Immature natural killer cell (primary cell): ENCODE measurements at regions not wholly inside any gene's neighbourhood (a gene's known extent, or its start where the extent isn't known, plus 50 kb on each side); places are given as distances from the start of the nearest gene placed in this dataset.
"Not testable (repeated sequence)": the region's sequence is repeated elsewhere in the genome, so short reads cannot be mapped to it uniquely, and the experiment has no call there.

Source experiments
- DNase-seq, 3 donors: peaks; one replicate each; pipeline ENCODE4 v3.0.0; 2022; ENCODE audit warnings: mixed read lengths in 1 of 3
- H3K27ac Mint-ChIP-seq, 6 donors: one replicate each; pipeline ENCODE4 v1.8.0; 2020; ENCODE audit warnings: mixed read lengths in 6 of 6, mild to moderate bottlenecking in 5 of 6, inconsistent platforms in 4 of 6, moderate library complexity in 3 of 6
- H3K27me3 Mint-ChIP-seq, 3 donors: one replicate each; pipeline ENCODE4 v1.8.0; 2020 to 2021; ENCODE audit warnings: low read depth in 3 of 3, mild to moderate bottlenecking in 3 of 3, mixed read lengths in 3 of 3, moderate library complexity in 3 of 3, inconsistent platforms in 1 of 3
- H3K36me3 Mint-ChIP-seq, 3 donors: one replicate each; pipeline ENCODE4 v1.8.0; 2020; ENCODE audit warnings: mixed read lengths in 3 of 3, inconsistent platforms in 2 of 3, mild to moderate bottlenecking in 2 of 3
- H3K4me1 Mint-ChIP-seq, 2 donors: one replicate each; pipeline ENCODE4 v1.8.0; 2020; ENCODE audit warnings: inconsistent platforms in 2 of 2, mild to moderate bottlenecking in 2 of 2, mixed read lengths in 2 of 2, moderate library complexity in 1 of 2
- H3K4me3 Mint-ChIP-seq, 5 donors: one replicate each; pipeline ENCODE4 v1.8.0; 2020; ENCODE audit warnings: mild to moderate bottlenecking in 5 of 5, mixed read lengths in 5 of 5, inconsistent platforms in 3 of 5, moderate library complexity in 3 of 5
- H3K9me3 Mint-ChIP-seq, 6 donors: one replicate each; pipeline ENCODE4 v1.8.0; 2020; ENCODE audit warnings: mild to moderate bottlenecking in 6 of 6, mixed read lengths in 6 of 6, inconsistent platforms in 4 of 6, moderate library complexity in 3 of 6

DNA sequence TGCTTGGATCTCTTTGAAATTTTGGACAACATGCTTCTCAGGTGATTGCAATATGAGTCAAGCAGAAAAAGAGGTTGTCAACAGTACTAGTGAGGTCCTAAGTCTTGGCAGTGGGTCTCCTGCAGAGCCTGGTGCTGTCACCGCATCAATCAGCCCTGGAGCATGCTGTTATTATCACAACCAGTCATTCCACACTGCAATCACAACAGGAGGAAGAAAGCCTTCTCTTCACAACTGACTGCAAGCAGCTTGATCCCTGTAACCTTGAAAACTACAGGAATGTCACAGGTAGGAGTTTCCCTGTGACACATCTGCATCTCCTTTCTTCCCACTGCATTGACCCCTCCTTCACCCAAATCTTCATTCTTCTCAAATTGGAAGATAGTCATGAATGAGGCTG is 451.1 kb upstream of the ATP11B start:
- Mint-ChIP-seq H3K36me3 (no peaks in the 10 kb centered on the region), H3K4me3 (no peak overlapping the region), H3K27ac (no peak overlapping the region), H3K27me3 (peaks cover 0 to 2% (median 0%) of the 10 kb centered on the region in 3 donors), H3K4me1 (no peaks in the 10 kb centered on the region), H3K9me3 (peaks cover 0 to 21% (median 5%) of the 10 kb centered on the region in 6 donors)
- no peak for DNase-seq

DNA sequence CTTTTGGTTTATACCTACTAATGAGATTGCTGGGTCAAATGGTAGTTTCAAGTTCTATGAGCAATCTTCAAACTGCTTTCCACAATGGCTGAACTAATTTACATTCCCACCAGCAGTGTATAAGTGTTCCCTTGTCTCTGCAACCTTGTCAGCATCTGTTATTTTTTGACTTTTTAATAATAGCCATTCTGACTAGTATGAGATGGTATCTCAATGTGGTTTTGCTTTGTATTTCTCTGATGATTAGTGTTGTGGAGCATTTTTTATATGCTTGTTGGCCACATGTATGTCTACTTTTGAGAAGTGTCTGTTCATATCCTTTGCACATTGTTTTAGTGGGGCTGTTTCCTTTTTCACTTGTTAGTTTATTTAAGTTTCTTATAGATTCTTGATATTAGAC is 449.3 kb upstream of the ATP11B start:
- not testable (repeated sequence) for H3K36me3 Mint-ChIP-seq, H3K27me3 Mint-ChIP-seq, DNase-seq

DNA sequence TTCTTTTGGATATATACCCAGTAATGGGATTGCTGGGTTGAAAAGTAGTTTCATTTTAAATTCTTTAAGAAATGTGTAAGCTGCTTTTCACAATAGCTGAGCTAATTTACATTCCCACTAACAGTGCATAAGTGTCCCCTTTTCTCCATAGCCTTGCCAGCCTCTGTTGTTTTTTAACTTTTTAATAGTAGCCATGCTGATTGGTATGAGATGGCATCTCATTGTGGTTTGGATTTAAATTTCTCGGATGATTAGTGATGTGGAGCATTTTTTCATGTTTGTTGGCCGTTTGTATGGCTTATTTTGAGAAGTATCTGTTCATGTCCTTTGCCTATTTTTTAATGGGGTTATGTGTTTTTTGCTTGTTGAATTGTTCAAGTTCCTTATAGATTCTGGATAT is 444.3 kb upstream of the ATP11B start:
- Mint-ChIP-seq H3K4me1 (no peaks in the 10 kb centered on the region), H3K27ac (no peak overlapping the region), H3K27me3 (no peaks in the 10 kb centered on the region), H3K4me3 (no peak overlapping the region), H3K36me3 (no peaks in the 10 kb centered on the region), H3K9me3 (peaks cover 0 to 12% (median 4%) of the 10 kb centered on the region in 6 donors)
- no peak for DNase-seq

More for the DNA sequence above, 449.3 kb upstream of the ATP11B start:
- not testable (repeated sequence) for H3K4me3 Mint-ChIP-seq, H3K4me1 Mint-ChIP-seq, H3K27ac Mint-ChIP-seq
- H3K9me3 Mint-ChIP-seq, result peaks cover 0 to 21% (median 6%) of the 10 kb centered on the region in 6 donors

DNA sequence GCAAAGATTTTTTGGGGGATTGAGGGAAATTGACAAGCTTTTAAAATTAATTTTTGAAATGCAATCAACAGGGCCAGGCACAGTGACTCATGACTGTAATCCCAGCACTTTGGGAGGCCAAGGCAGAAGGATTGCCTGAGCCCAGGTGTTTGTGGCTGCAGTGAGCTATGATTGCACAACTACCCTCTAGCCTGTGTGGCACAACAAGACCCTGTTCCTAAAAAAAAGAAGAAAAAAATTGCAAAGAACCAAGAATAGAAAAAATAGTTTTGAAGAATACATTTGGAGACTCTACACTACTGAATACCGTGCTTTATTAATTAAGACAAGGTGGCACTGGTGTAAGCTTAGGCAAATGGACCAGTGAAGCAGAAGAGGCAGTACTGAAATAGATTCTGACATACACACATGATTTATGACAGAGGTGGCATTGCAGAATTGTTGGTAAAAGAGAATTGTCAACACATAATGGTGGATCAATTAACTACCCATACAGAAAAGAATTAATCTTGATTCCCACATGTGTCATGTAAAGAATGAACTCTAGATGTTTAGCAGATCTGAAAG is 443.3 kb upstream of the ATP11B start:
- H3K27me3 Mint-ChIP-seq, result no peaks in the 10 kb centered on the region

DNA sequence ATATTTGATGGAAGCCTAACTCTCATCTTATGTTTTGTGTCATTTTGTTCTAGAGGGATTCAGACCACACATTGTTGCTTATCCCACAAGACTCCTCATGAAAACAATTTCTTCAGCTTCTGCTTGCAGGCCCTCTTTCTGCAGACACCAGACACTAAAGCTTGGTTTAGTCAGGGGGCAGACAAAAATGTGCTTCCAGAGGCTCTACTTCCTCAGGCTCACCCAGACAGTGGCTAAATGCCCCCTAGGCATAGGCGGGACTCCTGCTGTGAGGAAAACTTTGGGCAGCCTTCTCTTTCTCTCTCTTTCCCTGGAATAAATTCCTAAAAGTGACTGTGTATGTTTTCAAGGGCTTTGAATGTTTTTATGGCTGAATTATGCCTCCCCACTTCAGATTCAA is 435.4 kb upstream of the ATP11B start:
- H3K4me1 Mint-ChIP-seq, result no peaks in the 10 kb centered on the region
- peaks cover 2 to 8% (median 4%) of the 10 kb centered on the region in 6 donors for H3K9me3 Mint-ChIP-seq
- no peak overlapping the region for H3K4me3 Mint-ChIP-seq
- peaks cover 0 to 2% (median 0%) of the 10 kb centered on the region in 3 donors for H3K27me3 Mint-ChIP-seq
- H3K27ac Mint-ChIP-seq, result no peak overlapping the region
- H3K36me3 Mint-ChIP-seq, result no peaks in the 10 kb centered on the region
- DNase-seq, result no peak

More for the DNA sequence above, 443.3 kb upstream of the ATP11B start:
- no peak for DNase-seq
- H3K27ac Mint-ChIP-seq, result no peak overlapping the region
- H3K9me3 Mint-ChIP-seq, result peaks cover 0 to 5% (median 4%) of the 10 kb centered on the region in 6 donors
- no peaks in the 10 kb centered on the region for H3K36me3 Mint-ChIP-seq
- H3K4me3 Mint-ChIP-seq, result no peak overlapping the region
- no peaks in the 10 kb centered on the region for H3K4me1 Mint-ChIP-seq

DNA sequence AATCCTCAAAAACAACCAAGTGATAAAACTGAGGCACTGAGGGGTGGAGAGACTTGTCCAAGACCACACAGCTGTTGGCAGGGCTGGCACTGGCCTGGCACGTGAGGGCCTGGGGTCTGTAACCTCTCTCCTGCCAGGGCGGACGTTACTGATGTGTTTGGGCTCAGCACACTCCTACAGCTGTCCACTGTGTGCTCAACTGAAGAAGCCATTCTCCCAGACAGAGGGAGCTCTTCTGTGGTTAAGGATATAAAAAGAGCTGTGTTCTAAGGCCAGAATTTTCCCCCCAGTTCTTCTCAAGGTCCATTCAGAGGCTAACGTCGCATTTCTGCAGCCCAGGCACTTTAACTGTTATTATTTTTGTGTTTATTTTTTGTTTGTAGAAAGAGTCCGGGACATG is 429.0 kb upstream of the ATP11B start:
- Mint-ChIP-seq H3K36me3 (no peaks in the 10 kb centered on the region), H3K9me3 (peaks cover 0 to 9% (median 4%) of the 10 kb centered on the region in 6 donors), H3K4me1 (no peaks in the 10 kb centered on the region), H3K4me3 (no peak overlapping the region), H3K27me3 (peaks cover 0 to 2% (median 0%) of the 10 kb centered on the region in 3 donors), H3K27ac (no peak overlapping the region)
- DNase-seq, result no peak

DNA sequence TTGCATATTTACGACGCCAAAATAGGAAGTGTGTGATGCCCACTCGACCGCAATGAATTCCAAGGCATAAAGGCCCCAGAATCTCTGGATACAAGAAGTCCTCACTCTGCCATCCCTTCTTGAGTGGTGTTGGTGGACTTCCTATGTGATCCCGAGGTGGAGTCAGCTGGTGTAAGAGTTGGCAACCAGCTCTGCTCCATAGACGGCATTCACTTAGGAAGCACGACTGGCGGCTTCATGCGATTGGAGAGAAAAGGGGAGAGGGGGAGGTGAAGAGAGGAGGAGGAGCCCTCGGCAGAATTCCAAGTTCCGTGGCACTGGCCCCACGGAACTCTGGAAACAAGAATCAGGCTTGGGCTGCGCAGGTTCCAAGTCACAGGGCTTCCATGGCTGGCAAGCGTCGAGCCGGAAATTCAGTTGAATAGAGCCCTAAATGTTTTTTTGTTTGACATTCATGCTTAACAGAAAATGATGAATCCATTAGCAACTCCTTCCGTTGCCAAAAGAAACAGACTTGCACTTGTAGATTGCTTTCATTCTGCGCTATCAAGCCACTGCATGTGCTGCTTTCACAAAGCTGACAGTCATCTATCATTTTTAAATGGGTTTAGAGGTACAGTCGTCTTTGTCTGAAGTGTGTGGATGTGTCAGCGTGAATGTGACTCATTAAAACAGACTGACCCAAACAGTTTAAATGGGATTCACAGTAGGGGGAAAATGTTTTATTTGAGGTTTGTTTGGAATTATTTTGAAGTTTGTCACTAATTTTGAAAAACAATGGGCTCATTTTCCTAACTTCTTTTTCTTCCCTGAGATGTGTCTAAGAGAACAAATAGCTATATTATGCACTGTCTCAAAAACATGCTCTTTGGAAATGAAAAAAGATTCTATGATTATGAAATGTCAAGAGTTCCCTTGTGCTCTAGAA is 428.3 kb upstream of the ATP11B start:
- no peak overlapping the region for H3K4me3 Mint-ChIP-seq
- no peaks in the 10 kb centered on the region for H3K36me3 Mint-ChIP-seq
- peaks cover 0 to 5% (median 3%) of the 10 kb centered on the region in 6 donors for H3K9me3 Mint-ChIP-seq
- no peak overlapping the region for H3K27ac Mint-ChIP-seq
- DNase-seq, result no peak
- H3K27me3 Mint-ChIP-seq, result peaks cover 0 to 2% (median 0%) of the 10 kb centered on the region in 3 donors
- H3K4me1 Mint-ChIP-seq, result no peaks in the 10 kb centered on the region

DNA sequence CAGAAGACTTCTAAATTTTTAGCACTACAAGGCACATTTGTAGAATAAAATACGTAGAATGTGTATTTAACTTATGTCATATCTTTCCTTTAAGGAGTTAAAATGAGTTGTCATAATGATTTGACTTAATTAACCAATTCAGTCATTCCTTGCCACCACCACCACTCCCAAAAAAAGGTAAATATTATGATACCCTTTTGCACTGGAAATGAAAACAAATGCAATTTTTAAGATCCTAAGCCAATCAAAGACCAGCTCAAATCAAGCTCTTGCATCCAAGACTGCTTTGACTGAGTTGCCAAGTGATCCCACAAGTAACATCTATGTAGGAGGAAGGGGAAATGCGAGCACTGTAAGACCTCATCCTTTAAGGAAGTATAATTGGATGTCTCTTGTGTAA is 426.6 kb upstream of the ATP11B start:
- peaks cover 0 to 2% (median 0%) of the 10 kb centered on the region in 3 donors for H3K27me3 Mint-ChIP-seq
- no peak overlapping the region for H3K4me3 Mint-ChIP-seq
- H3K9me3 Mint-ChIP-seq, result peaks cover 0 to 5% (median 2%) of the 10 kb centered on the region in 6 donors
- H3K4me1 Mint-ChIP-seq, result no peaks in the 10 kb centered on the region
- no peak overlapping the region for H3K27ac Mint-ChIP-seq
- DNase-seq, result no peak
- no peaks in the 10 kb centered on the region for H3K36me3 Mint-ChIP-seq

DNA sequence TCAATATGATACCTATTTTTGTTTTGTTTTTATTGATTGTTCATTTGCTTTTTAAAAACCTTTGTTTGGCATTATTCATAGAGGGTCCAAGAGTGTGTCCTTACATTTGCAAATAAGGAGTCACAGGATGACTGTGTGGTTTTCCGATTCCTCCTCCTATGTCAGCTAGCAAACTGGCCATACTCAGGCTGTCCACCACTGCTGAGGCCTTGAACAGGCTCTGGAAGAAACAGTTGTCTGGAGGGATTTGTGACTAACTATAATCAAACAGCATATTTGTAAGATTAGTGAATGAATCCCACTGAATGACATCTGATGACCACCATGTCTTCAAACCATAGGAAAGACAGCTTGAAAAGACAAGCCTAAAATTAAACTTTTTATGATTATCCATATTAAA is 423.4 kb upstream of the ATP11B start:
- no peaks in the 10 kb centered on the region for H3K27me3 Mint-ChIP-seq
- no peaks in the 10 kb centered on the region for H3K36me3 Mint-ChIP-seq
- H3K27ac Mint-ChIP-seq, result no peak overlapping the region
- no peak overlapping the region for H3K4me3 Mint-ChIP-seq
- DNase-seq, result no peak
- H3K9me3 Mint-ChIP-seq, result peaks cover 0 to 9% (median 3%) of the 10 kb centered on the region in 6 donors
- H3K4me1 Mint-ChIP-seq, result no peaks in the 10 kb centered on the region

DNA sequence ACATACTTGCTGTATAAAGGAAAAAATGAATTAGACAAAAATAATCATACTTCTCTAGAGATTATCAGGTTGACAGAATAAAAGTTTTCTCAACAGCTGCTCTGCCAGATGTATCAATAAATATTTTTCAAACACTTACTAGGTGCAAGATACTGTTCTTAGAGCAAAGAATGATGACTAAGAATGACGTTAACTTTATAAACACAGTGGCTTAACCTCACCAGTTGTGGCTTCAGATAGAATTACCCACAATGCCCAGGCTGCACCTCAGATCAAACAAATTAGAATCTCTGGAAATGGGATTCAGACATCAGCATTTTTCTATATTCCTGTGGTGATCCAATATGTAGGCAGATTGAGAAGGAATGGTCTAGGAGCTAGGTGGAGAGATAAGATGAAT is 422.4 kb upstream of the ATP11B start:
- no peak overlapping the region for H3K27ac Mint-ChIP-seq
- peaks cover 0 to 10% (median 4%) of the 10 kb centered on the region in 6 donors for H3K9me3 Mint-ChIP-seq
- no peak overlapping the region for H3K4me3 Mint-ChIP-seq
- no peak for DNase-seq
- H3K27me3 Mint-ChIP-seq, result no peaks in the 10 kb centered on the region
- no peaks in the 10 kb centered on the region for H3K4me1 Mint-ChIP-seq
- H3K36me3 Mint-ChIP-seq, result no peaks in the 10 kb centered on the region

DNA sequence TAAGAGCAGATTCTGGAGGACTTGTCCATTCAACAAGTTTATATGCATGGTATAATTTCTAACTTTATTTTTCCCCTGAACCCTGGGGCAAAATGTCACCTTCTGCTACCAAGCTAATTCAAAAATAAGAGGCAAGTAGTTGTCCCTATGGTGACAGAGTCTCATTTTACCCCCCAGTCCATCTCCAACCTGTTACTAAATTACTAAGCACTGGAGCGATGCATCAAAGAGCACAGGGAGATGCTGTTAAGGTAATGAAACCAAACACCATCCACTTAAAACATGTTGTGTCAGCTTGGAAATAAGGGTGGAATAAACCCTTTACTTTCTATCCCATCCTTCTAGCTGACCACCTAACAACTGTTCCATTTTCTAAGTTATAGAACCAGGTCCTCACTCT is 417.4 kb upstream of the ATP11B start:
- no peak for DNase-seq
- Mint-ChIP-seq H3K36me3 (no peaks in the 10 kb centered on the region), H3K9me3 (peaks cover 0 to 14% (median 5%) of the 10 kb centered on the region in 6 donors), H3K27ac (no peak overlapping the region), H3K4me1 (no peaks in the 10 kb centered on the region), H3K4me3 (no peak overlapping the region), H3K27me3 (no peaks in the 10 kb centered on the region)

DNA sequence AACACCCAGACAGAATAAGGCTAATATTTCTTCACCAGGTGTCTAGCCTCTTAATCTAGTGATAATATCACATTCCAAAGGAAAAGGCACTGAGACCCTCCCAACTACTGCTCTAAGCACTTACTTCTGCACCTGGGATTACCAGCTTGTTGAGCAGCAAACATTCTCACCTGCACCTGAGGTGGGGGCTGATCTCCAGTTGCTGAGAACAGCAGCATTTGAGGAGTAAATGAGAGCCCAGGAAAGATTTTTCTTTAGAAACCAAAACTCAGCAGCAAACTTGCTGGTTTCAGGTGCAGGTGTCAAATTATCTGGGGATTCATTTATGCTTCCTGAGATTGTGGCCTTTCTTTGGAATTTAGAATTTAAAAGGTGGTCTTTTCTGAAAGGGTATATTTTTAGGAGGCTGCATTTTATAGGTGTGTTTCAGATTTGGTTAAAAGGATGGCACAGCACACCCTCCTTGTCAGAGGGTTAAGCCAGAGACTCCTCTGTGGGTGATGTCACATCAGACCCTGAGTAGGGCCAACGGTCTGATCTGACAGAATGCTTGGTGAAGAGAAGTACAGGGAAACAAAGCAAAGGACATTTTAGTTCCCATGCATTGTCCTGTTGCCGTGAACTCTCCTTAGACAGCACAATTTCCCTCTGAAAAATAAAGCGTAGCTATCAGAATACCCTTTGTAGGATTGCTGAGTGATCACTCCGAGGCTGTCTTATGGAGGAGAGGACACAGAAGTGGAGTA is 411.0 kb upstream of the ATP11B start:
- no peak for DNase-seq
- Mint-ChIP-seq H3K4me1 (no peaks in the 10 kb centered on the region), H3K27ac (no peak overlapping the region), H3K4me3 (no peak overlapping the region), H3K27me3 (no peaks in the 10 kb centered on the region), H3K9me3 (peaks cover 0 to 13% (median 0%) of the 10 kb centered on the region in 6 donors), H3K36me3 (no peaks in the 10 kb centered on the region)

DNA sequence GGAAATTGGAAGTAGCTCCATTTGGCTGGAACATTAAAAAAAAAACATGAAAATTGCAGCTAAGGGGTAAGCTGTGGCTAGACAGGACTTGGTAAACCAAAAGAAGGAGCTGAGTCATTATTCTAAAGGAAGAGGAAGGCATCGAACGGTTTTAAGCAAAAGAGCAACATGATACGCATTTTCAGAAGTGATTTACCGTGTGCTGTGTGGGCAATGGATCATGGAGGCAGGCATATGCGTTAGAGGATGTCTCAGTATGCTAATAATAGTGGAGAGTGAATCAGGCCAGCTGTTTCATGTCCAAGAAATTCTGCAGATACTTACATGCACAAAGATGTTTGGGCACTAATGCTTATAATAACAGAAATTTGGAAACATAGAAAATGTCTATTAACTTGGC is 409.1 kb upstream of the ATP11B start:
- H3K4me1 Mint-ChIP-seq, result no peaks in the 10 kb centered on the region
- no peaks in the 10 kb centered on the region for H3K27me3 Mint-ChIP-seq
- H3K4me3 Mint-ChIP-seq, result no peak overlapping the region
- H3K9me3 Mint-ChIP-seq, result peaks cover 0 to 8% (median 0%) of the 10 kb centered on the region in 6 donors
- H3K27ac Mint-ChIP-seq, result no peak overlapping the region
- H3K36me3 Mint-ChIP-seq, result no peaks in the 10 kb centered on the region
- DNase-seq, result no peak

DNA sequence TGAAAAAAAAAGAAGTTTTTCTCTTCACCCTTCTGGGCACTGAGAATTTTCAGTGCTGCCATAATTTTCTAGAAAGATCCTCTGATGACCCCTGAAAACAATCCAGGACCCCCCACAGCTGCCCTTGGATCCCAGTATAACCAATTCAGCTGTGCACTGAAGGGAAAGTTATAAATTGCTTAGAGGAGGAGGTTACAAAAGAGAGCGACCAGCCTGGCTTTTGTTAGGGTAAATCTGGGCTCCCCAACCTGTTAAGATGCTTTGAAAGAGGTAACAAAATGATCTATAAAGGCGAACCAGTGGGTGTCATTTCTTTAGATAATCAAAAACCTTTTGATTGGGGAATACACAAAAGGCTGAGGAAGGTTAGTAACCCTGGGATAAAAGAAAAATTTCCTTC is 407.9 kb upstream of the ATP11B start:
- no peak overlapping the region for H3K27ac Mint-ChIP-seq
- no peaks in the 10 kb centered on the region for H3K36me3 Mint-ChIP-seq
- H3K27me3 Mint-ChIP-seq, result no peaks in the 10 kb centered on the region
- H3K9me3 Mint-ChIP-seq, result peaks cover 0 to 8% (median 0%) of the 10 kb centered on the region in 6 donors
- H3K4me1 Mint-ChIP-seq, result no peaks in the 10 kb centered on the region
- DNase-seq, result no peak
- H3K4me3 Mint-ChIP-seq, result no peak overlapping the region
